Subcutaneous abdominal adipose tissue (tissue), 5 donors: ENCODE measurements at regions not wholly inside any gene's neighbourhood (a gene's known extent, or its start where the extent isn't known, plus 50 kb on each side); places are given as distances from the start of the nearest gene placed in this dataset.
A peak's percentile ranks its signal among the peaks of the same experiment; 100 is the strongest.

Source experiments
- H3K27ac ChIP-seq: one replicate; pipeline ENCODE4 v1.7.0; 2013; ENCODE audit warnings: low read depth, mild to moderate bottlenecking, inconsistent platforms, low read length, moderate library complexity
- H3K27me3 ChIP-seq, 5 donors: one replicate each; pipeline ENCODE4 v1.7.0; 2013; ENCODE audit warnings: low read length in 5 of 5, inconsistent platforms in 1 of 5; ENCODE audit not compliant: control insufficient read depth in 5 of 5, insufficient read depth in 4 of 5
- H3K36me3 ChIP-seq, 5 donors: one replicate each; pipeline ENCODE4 v1.7.0; 2013; ENCODE audit warnings: low read length in 5 of 5; ENCODE audit not compliant: control insufficient read depth in 5 of 5, insufficient read depth in 5 of 5
- H3K4me1 ChIP-seq, 5 donors: one replicate each; pipeline ENCODE4 v1.7.0; 2013; ENCODE audit warnings: low read length in 5 of 5, mild to moderate bottlenecking in 3 of 5, moderate library complexity in 1 of 5; ENCODE audit not compliant: control insufficient read depth in 5 of 5, insufficient read depth in 5 of 5
- H3K4me3 ChIP-seq, 5 donors: one replicate each; pipeline ENCODE4 v1.7.0; 2013; ENCODE audit warnings: low read length in 5 of 5, low read depth in 1 of 5
- H3K9ac ChIP-seq, 5 donors: one replicate each; pipeline ENCODE4 v1.7.0; 2013; ENCODE audit warnings: low read length in 5 of 5, mild to moderate bottlenecking in 4 of 5, moderate library complexity in 3 of 5
- H3K9me3 ChIP-seq, 5 donors: one replicate each; pipeline ENCODE4 v1.7.0; 2013; ENCODE audit warnings: low read length in 5 of 5; ENCODE audit not compliant: control insufficient read depth in 5 of 5
- donor health status: healthy.
- donor health status: healthy.
- donor health status: healthy.
- donor health status: healthy.
- donor health status: healthy.

GRCh38 chr12:30829876-30830275, 75.1 kb upstream of the CAPRIN2 start:
- Histone ChIP-seq H3K27me3 (peaks cover 0 to 6% (median 0%) of the 10 kb centered on the region in 5 donors), H3K36me3 (no peaks in the 10 kb centered on the region), H3K9ac (no peak overlapping the region), H3K4me1 (peaks cover 0 to 13% (median 2%) of the 10 kb centered on the region in 5 donors), H3K27ac (no peak overlapping the region), H3K9me3 (peaks cover 0 to 2% (median 0%) of the 10 kb centered on the region in 5 donors), H3K4me3 (no peak overlapping the region)

- H3K9me3 ChIP-seq = peaks cover 0 to 2% (median 0%) of the 10 kb centered on the region in 5 donors
- H3K27me3 ChIP-seq = peaks cover 0 to 6% (median 0%) of the 10 kb centered on the region in 5 donors
- H3K4me3 ChIP-seq = no peak overlapping the region
- no peak overlapping the region for H3K9ac ChIP-seq
- H3K36me3 ChIP-seq = no peaks in the 10 kb centered on the region
- peaks cover 0 to 15% (median 4%) of the 10 kb centered on the region in 5 donors for H3K4me1 ChIP-seq
- H3K27ac ChIP-seq = no peak overlapping the region
Observed at GRCh38 chr12:30828686-30829085, 73.9 kb upstream of the CAPRIN2 start.

- no peaks in the 10 kb centered on the region for H3K27me3 ChIP-seq
- no peak overlapping the region for H3K9ac ChIP-seq
- H3K9me3 ChIP-seq = no peaks in the 10 kb centered on the region
- no peaks in the 10 kb centered on the region for H3K36me3 ChIP-seq
- H3K27ac ChIP-seq = no peak overlapping the region
- H3K4me3 ChIP-seq = no peak overlapping the region
- H3K4me1 ChIP-seq = peaks cover 0 to 28% (median 14%) of the 10 kb centered on the region in 5 donors
Observed at GRCh38 chr12:30827101-30828066, 72.6 kb upstream of the CAPRIN2 start.

GRCh38 chr12:30826276-30826675, 71.5 kb upstream of the CAPRIN2 start:
- Histone ChIP-seq H3K27ac (no peak overlapping the region), H3K9ac (no peak overlapping the region), H3K4me3 (no peak overlapping the region), H3K36me3 (no peaks in the 10 kb centered on the region), H3K9me3 (no peaks in the 10 kb centered on the region), H3K27me3 (no peaks in the 10 kb centered on the region), H3K4me1 (peaks cover 0 to 35% (median 21%) of the 10 kb centered on the region in 5 donors)

- H3K9ac ChIP-seq = no peak overlapping the region
- H3K27me3 ChIP-seq = no peaks in the 10 kb centered on the region
- no peak overlapping the region for H3K4me3 ChIP-seq
- H3K27ac ChIP-seq = no peak overlapping the region
- peaks cover 0 to 42% (median 21%) of the 10 kb centered on the region in 5 donors for H3K4me1 ChIP-seq
- H3K36me3 ChIP-seq = no peaks in the 10 kb centered on the region
- no peaks in the 10 kb centered on the region for H3K9me3 ChIP-seq
Observed at GRCh38 chr12:30825341-30825740, 70.6 kb upstream of the CAPRIN2 start.

GRCh38 chr12:30824311-30824710, 69.6 kb upstream of the CAPRIN2 start:
- Histone ChIP-seq H3K27me3 (no peaks in the 10 kb centered on the region), H3K36me3 (no peaks in the 10 kb centered on the region)

GRCh38 chr12:30823764-30824163, 69.0 kb upstream of the CAPRIN2 start:
- H3K27me3 ChIP-seq = no peaks in the 10 kb centered on the region
- H3K36me3 ChIP-seq = no peaks in the 10 kb centered on the region
- H3K9me3 ChIP-seq = no peaks in the 10 kb centered on the region
- peaks cover 0 to 35% (median 20%) of the 10 kb centered on the region in 5 donors for H3K4me1 ChIP-seq
- no peak overlapping the region for H3K4me3 ChIP-seq
- H3K27ac ChIP-seq = no peak overlapping the region
- peak overlapping the region in 2 of 5 donors; percentile 50 to 77 for H3K9ac ChIP-seq

More at GRCh38 chr12:30824311-30824710, 69.6 kb upstream of the CAPRIN2 start:
- H3K4me3 ChIP-seq = no peak overlapping the region
- H3K9me3 ChIP-seq = no peaks in the 10 kb centered on the region
- no peak overlapping the region for H3K27ac ChIP-seq
- peaks cover 0 to 40% (median 21%) of the 10 kb centered on the region in 5 donors for H3K4me1 ChIP-seq
- H3K9ac ChIP-seq = no peak overlapping the region

- no peaks in the 10 kb centered on the region for H3K27me3 ChIP-seq
- H3K9ac ChIP-seq = peak overlapping the region; percentile 50 to 77 (median 61)
- H3K27ac ChIP-seq = peak overlapping the region; percentile 71
- peak overlapping the region; percentile 62 to 79 (median 73) for H3K4me3 ChIP-seq
- no peaks in the 10 kb centered on the region for H3K36me3 ChIP-seq
- H3K4me1 ChIP-seq = peaks cover 0 to 30% (median 20%) of the 10 kb centered on the region in 5 donors
- H3K9me3 ChIP-seq = no peaks in the 10 kb centered on the region
Observed at GRCh38 chr12:30823156-30823699, 68.5 kb upstream of the CAPRIN2 start.

GRCh38 chr12:30822385-30823155, 67.8 kb upstream of the CAPRIN2 start:
- Histone ChIP-seq H3K36me3 (no peaks in the 10 kb centered on the region), H3K4me1 (peaks cover 0 to 30% (median 20%) of the 10 kb centered on the region in 5 donors), H3K27me3 (no peaks in the 10 kb centered on the region)

More at GRCh38 chr12:30822385-30823155, 67.8 kb upstream of the CAPRIN2 start:
- peak overlapping the region; percentile 71 for H3K27ac ChIP-seq
- H3K9me3 ChIP-seq = no peaks in the 10 kb centered on the region
- H3K4me3 ChIP-seq = peak overlapping the region; percentile 62 to 79 (median 73)
- peak overlapping the region; percentile 50 to 77 (median 61) for H3K9ac ChIP-seq
